Hepatic stellate cell (primary cell): ENCODE measurements at regions not wholly inside any gene's neighbourhood (a gene's known extent, or its start where the extent isn't known, plus 50 kb on each side); places are given as distances from the start of the nearest gene placed in this dataset.
"Not testable (repeated sequence)": the region's sequence is repeated elsewhere in the genome, so short reads cannot be mapped to it uniquely, and the experiment has no call there.

Source experiments
- DNase-seq: peaks from one replicate; pipeline ENCODE4 v3.0.0; 2011; ENCODE audit warnings: low spot score

DNA sequence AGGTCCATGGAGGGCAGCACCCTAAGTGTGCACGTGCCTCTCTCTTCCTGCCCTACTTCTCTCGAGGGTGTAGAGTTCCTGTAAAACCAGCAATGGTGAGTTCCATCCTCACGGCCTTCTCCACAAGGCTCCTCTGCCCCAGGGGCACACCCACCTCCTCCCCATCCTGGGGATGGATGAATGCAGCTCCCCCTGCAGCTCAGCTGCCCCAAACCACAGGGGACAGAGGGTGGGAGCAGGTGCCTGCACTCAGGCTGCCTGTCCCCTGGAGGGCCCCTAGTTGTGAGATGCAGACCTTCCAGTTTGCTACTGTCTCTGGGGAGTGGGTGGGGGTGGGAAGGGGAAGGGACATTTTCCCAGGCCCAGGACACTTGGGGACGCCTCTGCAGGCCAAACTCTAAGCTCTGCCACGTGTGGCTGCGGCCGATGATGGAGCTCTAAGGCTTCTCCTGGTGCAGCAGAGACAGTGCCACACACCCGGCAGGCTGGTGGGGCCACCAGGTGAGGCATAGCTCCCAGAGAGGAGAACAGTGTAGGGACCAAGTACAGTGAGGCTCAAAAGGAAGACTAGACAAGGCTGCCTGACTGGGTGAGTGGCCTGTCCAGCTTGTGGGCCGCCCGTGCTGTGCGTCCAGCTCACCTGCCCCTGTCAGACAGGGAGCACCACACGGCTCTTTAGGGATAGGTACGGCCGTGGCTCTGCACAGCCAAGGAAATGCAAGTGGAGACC lies 540.9 kb downstream of the TBC1D22A start:
- no peak for DNase-seq

DNA sequence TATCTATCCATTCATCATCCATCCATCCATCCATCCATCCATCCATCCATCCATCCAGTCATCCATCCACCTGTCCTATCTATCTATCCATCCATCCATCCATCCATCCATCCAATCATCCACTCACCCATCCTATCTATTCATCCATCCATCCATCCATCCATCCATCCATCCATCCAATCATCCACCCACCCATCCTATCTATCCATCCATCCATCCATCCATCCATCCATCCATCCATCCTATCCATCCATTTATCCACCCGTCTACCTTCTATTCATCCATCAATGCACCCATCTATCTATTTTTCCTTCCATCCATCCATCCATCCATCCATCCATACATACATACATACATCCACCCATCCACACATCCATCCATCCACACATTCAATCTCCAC lies 540.1 kb downstream of the TBC1D22A start:
- DNase-seq = not testable (repeated sequence)

DNA sequence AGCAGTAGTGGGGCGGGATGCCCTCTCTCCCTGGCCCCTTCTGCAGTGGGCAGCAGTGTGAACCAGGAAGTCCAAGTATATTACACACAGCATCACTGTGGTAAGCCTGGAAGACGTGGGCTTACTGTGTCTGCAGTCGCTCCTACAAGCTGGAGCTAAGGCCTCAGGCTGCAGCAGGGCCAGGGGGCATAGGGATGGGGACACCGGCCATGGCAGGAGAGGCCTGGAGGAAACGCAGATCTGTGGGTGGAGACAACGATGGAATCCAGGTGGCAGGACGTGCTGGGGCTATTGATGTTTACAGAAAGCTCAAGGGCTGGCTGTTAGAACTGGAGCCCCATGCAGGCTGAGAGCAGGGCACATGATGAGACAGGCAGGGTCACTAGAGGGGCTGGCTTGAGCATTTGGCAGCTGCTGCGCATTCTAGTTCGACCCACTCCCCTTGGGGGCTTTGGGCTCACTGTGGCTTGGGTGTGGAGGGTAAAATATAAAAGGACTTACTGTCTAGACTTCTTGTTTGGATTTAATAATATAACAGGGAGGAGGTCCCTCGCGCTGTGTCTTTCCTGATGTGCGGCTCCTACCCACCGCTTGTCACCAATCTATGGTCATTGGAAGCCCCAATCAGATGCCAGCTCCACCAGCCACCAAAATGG lies 539.5 kb downstream of the TBC1D22A start:
- DNase-seq = no peak

DNA sequence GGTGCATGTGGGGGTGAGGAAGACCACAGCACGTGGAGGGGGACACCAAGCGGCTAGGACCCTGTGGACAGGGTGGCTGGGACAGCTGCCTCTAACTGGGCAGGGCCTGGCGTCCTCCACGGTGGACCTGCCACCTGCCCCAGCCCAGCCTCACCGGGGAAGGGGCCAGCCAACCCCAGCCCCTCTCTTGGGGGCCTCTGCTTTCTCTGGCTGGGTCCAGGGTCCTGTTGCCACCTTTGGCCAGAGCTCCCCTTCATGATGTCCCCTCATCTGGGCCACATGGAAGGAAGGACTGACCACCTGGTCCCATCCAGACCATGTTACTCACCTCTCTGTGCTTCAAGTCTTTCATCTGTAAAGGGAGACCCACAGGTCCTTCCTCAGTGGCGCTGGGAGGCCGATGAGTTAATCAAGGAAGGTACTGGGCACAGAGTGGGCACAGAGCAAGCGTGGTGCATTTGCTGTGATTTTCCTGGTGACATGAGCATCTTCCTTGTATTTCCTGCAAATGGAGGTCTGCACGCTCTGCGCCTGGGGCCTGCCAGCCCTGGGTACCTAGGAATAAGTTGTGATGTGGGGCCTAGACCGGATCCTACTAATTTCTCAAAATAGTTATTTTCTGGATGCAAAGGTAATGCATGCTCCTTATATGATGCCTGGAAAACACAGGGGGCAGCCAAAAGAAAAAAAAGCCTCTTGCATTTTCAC lies 538.4 kb downstream of the TBC1D22A start:
- no peak for DNase-seq

DNA sequence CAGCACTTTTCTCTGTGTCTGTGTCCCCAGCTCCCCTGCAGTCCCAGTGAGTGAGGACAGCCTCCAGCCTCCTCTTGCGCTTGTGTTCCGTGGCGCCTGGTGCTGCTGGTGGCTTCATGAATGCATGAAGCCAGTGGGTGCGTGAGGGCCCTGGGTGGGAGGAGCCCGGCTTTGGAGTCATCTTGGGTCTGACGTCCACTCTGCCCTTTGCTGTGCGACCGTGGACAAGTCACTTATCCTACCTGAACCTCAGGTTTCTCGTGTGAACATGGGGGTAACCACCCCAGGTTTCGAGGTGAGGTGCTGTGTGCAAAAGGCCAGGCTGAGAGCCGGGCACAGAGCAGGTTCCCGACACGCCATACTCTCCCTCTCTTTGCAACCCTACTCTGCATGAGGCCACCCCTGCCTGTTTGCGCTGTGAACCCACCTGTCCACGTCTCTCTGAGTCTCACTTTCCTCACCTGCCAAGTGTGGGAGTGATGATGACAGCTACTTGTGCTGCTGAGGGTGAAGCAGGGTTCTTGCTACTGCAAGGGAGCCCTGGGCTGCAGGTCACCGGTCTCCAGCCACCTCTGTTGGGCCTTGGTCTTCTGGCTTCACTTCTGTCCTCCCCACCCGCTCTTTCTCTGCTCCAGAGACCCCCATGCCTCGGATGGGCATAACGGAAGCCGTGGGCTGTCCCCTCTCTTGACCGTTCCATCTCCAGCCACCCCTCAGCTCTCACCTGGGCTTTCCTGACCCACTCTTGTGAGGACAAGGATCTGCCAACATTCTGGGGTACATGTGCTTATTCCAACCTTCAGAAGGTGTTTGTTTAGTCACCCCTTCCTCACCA lies 537.6 kb downstream of the TBC1D22A start:
- DNase-seq = no peak

DNA sequence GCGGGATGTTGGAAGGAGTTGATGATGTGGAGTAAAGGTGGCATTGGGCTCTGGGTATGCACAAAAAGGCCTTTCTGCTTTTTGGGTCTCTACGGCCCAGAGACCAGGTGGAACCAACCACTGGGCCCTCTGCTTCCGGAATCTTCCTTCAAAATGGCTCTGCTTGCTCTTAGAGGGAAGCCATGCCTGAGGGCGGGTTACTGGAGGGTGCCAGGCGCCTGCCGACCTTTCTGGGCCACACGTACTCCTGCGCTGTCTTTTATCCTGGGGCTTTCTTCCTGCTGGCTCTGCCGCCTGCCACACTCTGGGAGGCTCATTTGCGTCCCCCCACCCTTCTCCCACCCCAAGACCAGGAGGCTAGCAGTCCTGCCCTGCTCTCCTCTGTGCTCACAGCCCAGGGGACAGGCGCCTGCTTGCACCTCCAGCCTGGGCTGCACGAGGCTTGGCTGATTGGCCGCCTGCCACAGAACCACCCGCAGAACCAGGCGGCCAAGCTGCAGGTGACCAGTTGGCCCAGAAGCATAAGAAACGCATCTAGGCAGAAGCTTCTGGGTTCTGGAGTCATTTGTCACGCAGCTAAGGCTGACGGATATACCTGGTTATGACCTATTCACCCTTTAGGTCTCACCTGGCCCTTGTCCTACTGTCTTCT lies 536.9 kb downstream of the TBC1D22A start:
- no peak for DNase-seq

DNA sequence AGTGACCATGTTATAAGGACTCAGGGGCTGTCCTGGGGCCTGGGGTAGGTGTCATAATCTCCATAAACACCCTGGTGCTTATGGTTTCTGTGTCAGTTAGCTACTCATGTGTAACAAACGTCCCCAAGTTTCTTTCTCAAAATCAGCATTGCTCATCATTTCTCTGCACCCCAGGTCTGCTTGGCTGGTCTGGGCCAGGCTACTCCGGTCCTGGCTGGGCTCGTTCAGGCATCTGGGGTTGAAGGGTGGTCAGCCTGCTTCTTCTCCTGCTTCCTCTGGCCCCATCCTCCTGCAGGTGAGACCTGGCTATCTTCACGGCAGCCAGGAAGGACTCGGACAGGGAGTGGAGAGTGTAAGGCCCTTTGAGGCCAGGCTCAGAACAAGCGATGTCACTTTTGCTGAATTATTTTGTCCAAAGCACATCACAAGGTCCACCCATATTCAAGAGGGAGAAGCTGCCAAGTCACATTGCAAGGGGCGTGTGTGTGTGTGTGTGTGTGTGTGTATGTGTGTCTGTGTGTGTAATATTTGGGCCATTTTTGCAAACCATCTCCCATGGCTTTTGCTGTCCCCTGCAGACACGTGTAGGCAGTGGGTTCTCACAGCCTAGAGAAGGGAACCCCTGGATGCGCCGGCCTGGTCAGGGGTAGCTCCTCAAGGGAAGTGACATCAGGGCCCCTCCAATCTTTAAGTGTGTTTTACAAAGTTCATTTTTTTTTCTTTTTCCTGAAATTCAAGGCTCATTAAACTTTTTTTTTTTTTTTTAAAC lies 535.8 kb downstream of the TBC1D22A start:
- no peak for DNase-seq

DNA sequence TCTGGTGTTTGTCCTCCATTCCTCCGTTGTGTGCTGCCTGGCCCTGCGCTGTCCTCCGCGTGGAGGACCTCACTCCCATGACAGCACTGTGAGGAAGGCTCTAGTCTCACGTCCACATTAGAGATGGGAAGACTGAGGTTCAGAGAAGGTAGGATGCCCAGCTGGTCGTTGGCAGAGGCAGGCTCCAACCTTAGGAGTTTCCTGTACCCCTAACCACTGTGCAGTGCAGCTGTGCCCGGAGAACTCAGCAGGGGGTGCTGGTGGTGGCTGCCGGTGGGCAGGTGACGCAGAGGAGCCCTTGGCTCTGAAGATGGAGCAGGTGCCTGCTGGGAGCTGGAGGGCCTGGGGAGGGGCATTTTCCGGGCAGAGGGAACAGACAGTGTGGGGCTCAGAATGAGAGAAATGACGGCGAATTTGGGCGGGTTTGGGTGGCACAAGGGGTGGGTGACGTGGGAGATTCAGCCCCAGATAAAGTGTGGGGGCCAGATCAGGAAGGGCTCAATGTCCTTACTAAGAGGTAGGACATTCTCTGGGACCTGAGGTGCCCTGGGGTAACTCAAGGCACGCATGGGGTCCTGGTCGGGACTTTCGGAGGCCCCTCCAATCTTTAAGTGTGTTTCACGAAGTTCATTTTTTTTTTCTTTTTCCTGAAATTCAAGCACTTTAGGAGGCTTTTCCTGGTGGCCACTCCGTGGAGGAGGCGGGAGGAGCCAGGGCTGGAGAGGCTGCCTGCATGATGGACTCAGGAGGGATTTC lies 535.0 kb downstream of the TBC1D22A start:
- DNase-seq = no peak

DNA sequence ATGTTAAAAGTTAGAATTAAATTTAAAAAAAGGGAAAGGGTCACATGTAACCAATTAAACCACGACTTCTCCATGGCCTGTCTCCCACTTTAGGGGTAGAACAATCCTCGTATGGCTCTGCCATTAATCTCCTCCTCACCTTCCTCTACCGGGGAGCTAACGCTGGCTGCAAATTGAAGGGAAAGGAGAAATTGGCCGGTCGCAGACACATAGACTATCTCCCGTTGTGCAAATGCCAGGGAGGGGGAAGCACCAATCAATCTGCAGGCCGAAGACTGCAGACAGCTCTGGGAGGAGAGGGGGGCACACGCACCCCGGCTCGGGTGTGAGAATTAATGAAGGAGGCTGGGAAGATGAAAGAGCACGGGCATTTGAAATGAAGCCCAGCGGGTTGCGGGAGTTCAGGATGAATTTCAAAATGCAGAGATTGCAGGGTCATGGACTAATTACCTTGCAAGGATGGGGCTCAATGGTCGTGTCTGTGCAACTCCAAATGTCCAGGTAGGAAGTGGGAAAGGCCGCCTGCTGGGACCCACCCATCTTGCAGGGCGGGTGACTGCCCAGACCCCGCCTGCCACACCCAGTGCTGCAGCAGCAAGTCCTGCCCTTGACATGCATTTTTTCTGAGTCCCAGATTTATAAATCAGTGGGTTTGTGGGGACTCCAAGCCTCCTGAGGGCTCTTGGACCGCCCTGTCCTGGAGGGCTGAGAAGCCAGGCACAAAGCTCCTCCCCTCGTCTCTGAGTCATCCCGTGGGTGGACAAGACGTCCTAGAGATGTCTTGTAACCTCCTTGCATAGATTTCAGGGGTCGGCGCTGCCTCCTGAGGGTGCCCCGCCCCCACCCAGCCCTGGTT lies 534.2 kb downstream of the TBC1D22A start:
- no peak for DNase-seq

DNA sequence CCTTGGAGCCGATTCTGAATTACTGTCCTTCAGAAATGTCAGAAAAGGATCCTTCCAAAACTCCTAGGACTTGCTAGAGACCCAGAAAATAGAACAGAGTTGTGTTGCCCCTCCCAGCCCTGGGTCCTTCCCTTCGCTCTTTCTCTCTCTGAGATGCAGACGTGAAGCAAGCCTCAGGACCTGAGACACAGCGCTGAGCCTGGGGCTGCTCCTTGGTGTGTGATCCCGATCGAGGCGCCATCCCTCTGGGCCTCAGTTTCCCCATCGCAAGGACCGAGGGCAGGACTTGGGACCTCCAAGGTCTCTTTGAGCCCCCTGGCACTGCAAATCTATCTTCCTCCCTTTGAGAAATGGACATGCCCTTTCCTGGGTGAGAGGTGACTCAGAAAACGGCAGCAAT lies 533.5 kb downstream of the TBC1D22A start:
- DNase-seq = no peak

DNA sequence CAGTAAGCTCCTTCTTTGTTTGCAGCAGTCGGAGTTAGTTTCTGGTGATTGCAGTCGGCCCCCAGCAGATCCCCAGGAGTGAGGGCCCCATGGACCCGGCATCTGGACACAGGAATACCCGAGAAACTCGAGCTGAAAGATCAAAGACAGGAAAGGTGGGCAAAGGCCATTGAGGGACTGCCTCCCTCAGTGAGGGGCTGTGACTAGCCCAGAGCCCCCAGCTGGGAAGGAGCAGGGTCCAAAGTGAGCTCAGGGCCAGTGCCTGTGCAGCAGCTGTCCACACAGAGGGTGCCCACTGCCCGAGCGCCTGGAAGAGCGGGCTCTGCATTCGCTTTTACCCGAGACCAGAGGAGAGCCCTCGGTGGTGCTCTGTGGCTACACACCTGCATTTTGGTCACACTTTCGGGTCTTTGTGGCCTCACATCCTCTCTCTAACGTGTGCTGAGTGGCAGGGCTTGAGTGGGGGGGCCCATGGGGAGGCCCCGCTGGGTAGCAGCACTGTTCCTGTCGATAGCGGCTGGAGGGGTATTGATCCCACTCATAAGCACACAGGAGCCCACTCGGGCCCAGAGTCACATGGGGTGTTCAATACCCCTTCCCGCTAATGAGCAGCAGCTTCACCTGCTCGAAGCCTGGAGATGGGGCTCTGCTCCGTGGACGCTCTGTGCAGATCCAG lies 532.9 kb downstream of the TBC1D22A start:
- DNase-seq = no peak

DNA sequence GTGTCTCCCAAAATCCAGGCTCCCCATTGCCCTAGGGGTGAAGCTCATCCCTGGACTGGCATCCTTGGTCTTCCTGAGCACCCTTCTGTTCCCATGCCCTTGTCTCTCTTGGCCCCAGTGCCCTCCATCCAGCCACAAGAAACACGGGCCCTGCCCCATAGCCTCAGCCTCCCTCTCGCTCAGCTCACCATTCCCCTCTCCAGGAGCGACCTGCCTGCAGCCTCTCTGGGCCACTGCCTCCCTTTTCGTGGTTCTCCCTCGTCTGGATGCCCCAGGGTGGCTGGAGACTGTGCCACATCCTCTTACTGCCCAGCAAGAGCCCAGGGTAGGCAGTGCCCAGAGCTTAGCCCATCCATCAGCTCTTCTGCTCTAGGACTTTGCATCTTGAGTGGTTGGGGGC lies 532.1 kb downstream of the TBC1D22A start:
- no peak for DNase-seq

DNA sequence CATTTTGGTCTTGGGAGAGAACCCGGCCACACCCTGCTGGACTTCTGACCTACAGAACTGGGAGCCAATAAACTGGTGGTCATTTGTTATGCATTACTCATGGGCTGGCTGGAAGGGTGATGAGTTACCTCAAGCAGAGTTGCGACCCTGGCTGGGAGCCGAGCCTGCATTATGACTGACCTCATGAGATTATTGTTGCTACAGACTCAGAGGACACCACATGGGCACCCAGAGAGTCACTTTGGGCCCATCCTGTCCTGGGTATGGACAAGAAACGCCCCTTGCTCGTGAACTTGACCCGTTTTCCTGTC lies 531.7 kb downstream of the TBC1D22A start:
- no peak for DNase-seq

DNA sequence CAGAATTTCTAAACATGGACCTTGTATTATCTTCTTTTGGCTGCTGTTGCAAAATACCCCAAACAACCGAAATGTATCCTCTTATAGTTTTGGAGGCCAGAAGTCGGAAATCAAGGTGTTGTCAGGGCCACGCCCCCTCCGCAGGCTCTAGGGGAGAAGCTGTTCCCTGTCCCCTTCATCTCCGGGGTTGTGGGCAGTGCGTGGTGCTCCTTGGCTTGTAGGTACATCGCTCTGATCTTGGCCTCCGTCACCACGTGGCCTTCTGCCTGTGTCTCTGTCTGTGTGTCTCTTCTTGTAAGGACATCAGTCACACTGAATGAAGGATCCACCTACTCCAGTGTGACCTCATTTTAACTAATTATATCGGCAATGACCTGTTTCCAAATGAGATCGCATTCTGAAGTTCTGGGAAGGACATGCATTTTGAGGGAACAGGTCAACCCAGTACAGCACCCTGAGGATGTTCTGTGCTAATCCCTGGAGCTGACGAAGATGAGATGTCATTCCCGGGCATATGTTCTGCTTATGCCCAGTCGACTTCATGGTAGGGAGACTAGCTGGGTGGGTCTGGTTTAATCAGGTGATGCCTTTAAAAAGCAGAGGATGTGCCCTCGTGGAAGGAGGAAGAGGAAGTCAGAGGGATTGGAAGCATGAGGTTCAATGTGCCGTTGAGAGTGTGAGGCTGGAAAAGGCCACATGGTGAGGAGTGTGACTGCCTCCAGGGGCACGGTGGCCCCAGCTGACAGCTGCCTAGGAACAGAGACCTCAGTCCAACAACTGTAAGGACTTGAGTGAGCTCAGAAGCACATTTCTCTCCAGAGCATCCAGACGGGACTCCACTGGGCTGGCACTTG lies 531.1 kb downstream of the TBC1D22A start:
- no peak for DNase-seq

DNA sequence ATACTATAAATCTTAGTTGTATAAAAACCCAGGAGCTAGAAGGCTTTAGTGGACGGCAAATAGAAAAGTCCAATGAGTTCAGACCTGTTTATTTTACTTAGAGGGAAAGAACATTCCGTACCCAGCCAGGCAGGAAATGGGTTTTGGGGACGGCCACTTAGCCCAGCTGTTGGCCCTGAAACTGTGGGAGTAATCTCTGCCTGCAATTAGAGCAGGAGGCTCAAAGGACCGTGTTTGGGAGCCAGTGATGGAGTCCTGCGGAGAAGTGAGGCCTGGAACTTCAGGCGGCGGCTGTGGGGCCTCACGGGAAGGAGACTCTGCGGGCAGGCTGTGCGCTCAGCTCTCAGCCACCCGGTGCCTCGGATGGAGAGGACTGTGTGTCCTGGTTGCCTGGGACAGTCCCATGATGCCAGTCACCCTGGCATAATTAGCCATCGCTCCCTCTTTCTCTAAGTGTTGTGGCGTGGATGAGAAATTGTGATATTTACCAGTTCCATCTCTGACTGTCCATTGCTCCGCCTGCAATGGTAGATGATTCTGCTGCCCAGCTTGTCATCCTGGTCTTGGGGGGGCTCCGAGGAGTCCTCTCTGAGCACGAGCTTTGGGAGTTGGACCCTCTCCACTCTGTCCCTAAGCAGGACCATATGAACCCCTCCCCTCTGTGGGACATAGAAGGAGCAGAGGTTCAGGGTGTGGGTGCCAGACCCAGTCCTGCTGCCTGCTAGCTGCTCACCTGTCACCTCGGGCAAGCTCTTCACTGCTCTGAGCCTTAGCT lies 530.3 kb downstream of the TBC1D22A start:
- DNase-seq = no peak

DNA sequence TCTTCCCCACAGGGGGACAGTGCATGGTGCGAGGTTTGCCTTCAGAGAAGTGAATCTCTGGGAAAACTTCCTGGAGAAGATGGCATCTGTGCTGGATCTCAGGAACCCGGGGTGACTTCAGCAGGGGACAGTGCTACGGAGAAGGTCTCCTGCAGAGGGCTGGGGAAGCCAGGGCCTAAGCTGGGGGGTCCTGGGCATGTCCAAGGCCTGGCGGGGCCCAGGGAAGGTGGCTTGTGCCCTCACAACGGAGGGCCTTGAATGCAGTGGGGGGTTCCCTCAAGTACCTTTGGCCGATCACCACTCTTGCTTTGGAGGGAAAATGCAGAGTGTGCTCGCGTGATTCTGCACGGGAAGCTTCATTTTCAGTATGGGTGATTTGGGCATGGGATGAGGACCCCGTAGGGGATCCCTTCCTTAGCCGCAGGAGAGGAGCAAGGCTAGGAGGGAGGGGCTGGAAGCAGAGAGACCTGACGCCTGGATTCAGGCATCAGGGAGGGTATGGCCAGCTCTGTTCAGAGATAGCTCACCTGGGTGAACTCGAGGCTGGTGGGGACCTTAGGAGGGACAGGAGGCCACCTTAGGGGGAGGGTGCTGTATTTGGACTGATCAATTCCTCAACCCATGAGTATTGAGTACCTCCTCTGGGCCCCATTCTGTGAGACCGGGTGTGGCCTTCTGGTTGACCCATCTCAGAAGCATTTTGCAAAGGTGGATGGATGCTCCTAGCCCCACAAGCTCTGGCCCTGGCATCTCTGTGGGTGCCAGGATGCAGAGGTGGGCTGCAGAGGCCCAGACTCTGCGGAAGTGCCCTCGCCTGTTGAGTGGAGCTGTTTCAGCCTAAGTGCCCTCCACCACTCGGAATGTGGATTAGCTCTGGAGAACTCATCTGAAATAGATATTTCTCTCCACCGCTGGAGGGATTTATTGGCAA lies 529.4 kb downstream of the TBC1D22A start:
- DNase-seq = no peak
